ENCODE measurements at regions not wholly inside any gene's neighbourhood (a gene's known extent, or its start where the extent isn't known, plus 50 kb on each side); places are given as distances from the start of the nearest gene placed in this dataset.

DNA sequence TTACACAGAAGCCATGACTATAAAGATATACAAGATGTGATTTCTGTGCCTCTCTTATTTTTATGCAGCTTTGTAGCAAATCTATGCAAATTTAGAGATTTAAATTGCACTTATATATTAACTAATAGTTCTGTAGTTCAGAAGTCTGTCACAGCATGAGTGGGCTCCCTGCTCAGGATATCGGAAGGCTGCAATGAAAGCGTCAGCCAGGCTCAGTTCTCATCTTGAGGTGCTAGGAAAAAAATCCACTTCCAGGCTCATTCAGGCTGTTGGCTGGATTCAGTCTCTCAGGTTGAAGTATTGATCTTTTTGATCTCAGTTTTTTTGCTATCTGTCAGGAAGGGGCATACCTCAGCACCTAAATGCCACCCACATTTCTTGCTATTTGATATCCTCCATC is 487.4 kb upstream of the DEPDC1 start:
- Histone ChIP-seq H3K4me1 (ENCODE audit: control insufficient read depth in 1 of 2, insufficient read depth in 2 of 2, low read length in 2 of 2) (no peaks in the 10 kb centered on the region), H3K79me2 (ENCODE audit: control insufficient read depth, insufficient read depth, low read length, poor library complexity) (no peaks in the 10 kb centered on the region), H2BK5ac (ENCODE audit: low read depth, low read length, poor library complexity) (no peak overlapping the region), H3K4ac (ENCODE audit: low read depth, low read length) (no peak overlapping the region), H3K9me3 (ENCODE audit: insufficient read depth, low read depth, low read length) (no peaks in the 10 kb centered on the region), H3K79me1 (ENCODE audit: low read length) (no peaks in the 10 kb centered on the region), H2BK120ac (ENCODE audit: insufficient read depth, low read length, poor library complexity) (no peak overlapping the region), H4K91ac (ENCODE audit: low read depth, low read length) (no peak overlapping the region), H2AK5ac (ENCODE audit: low read length) (no peak overlapping the region), H4K8ac (ENCODE audit: low read depth, low read length) (no peak overlapping the region), H3K36me3 (ENCODE audit: control insufficient read depth in 1 of 2, insufficient read depth in 2 of 2, low read length in 2 of 2) (no peaks in the 10 kb centered on the region), H2AFZ (ENCODE audit: insufficient read depth, low read length, poor library complexity) (no peak overlapping the region), H3K27me3 (ENCODE audit: insufficient read depth, low read length) (no peaks in the 10 kb centered on the region), H3K18ac (ENCODE audit: low read length) (no peak overlapping the region), H4K12ac (ENCODE audit: low read depth, low read length) (no peak overlapping the region), H3K4me2 (ENCODE audit: low read length) (no peak overlapping the region), H3K27ac (ENCODE audit: low read depth, low read length) (no peak overlapping the region), H3K14ac (ENCODE audit: low read length) (no peak overlapping the region), H3K23ac (ENCODE audit: low read length) (no peak overlapping the region), H3K9ac (ENCODE audit: low read length) (no peak overlapping the region), H3K4me3 (ENCODE audit: low read depth, low read length) (no peak overlapping the region), H2BK12ac (ENCODE audit: low read length) (no peak overlapping the region)
- DNase-seq: no peak
- no CpG with 5 or more reads among the region's 2 CpGs for WGBS (ENCODE audit: extremely low coverage, insufficient coverage, insufficient read length)

- no peaks in the 10 kb centered on the region for H3K79me2 ChIP-seq (ENCODE audit: control insufficient read depth, insufficient read depth, low read length, poor library complexity)
- H3K79me1 ChIP-seq (ENCODE audit: low read length): no peaks in the 10 kb centered on the region
- no peak overlapping the region for H4K91ac ChIP-seq (ENCODE audit: low read depth, low read length)
- no peak overlapping the region for H3K23ac ChIP-seq (ENCODE audit: low read length)
- no peak overlapping the region for H3K18ac ChIP-seq (ENCODE audit: low read length)
- H3K4me1 ChIP-seq (ENCODE audit: control insufficient read depth in 1 of 2, insufficient read depth in 2 of 2, low read length in 2 of 2): no peaks in the 10 kb centered on the region
- no peak overlapping the region for H3K9ac ChIP-seq (ENCODE audit: low read length)
- no peak overlapping the region for H3K4me3 ChIP-seq (ENCODE audit: low read depth, low read length)
- no peaks in the 10 kb centered on the region for H3K36me3 ChIP-seq (ENCODE audit: control insufficient read depth in 1 of 2, insufficient read depth in 2 of 2, low read length in 2 of 2)
- H2BK12ac ChIP-seq (ENCODE audit: low read length): no peak overlapping the region
- no peaks in the 10 kb centered on the region for H3K27me3 ChIP-seq (ENCODE audit: insufficient read depth, low read length)
- no peak overlapping the region for H2AK5ac ChIP-seq (ENCODE audit: low read length)
- no peak overlapping the region for H3K4ac ChIP-seq (ENCODE audit: low read depth, low read length)
- peak; percentile 75 to 76 for DNase-seq
- no peak overlapping the region for H2BK5ac ChIP-seq (ENCODE audit: low read depth, low read length, poor library complexity)
- H3K9me3 ChIP-seq (ENCODE audit: insufficient read depth, low read depth, low read length): no peaks in the 10 kb centered on the region
- H3K4me2 ChIP-seq (ENCODE audit: low read length): no peak overlapping the region
- H4K8ac ChIP-seq (ENCODE audit: low read depth, low read length): no peak overlapping the region
- no peak overlapping the region for H3K27ac ChIP-seq (ENCODE audit: low read depth, low read length)
- H2BK120ac ChIP-seq (ENCODE audit: insufficient read depth, low read length, poor library complexity): no peak overlapping the region
- no peak overlapping the region for H4K12ac ChIP-seq (ENCODE audit: low read depth, low read length)
- no peak overlapping the region for H3K14ac ChIP-seq (ENCODE audit: low read length)
- H2AFZ ChIP-seq (ENCODE audit: insufficient read depth, low read length, poor library complexity): no peak overlapping the region
- no CpG with 5 or more reads among the region's 4 CpGs for WGBS (ENCODE audit: extremely low coverage, insufficient coverage, insufficient read length)
These were observed 497.2 kb upstream of the DEPDC1 start for GRCh38 chr1:68994096-68994495.

DNA sequence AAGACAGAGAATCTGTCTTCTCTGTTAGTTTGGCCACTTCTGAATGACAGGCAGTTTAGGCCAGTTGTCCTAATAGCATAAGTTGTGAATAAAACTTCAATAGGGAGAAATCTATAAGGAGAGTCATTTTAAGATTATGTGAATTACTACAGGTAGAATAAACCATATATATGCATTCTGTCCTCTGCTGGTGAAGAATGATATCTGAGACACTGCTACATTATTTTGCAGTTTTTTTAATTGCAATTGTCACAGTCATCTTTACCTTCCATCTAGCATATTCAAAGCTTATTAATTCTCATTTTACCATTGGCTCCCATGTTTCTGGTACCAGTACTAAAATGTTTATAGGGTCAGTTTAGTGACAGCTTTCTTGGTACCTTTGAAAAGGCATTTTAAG is 519.6 kb upstream of the DEPDC1 start:
- Histone ChIP-seq H3K23ac (ENCODE audit: low read length) (no peak overlapping the region), H3K9ac (ENCODE audit: low read length) (no peak overlapping the region), H3K4me2 (ENCODE audit: low read length) (no peak overlapping the region), H3K9me3 (ENCODE audit: insufficient read depth, low read depth, low read length) (no peaks in the 10 kb centered on the region), H2BK5ac (ENCODE audit: low read depth, low read length, poor library complexity) (no peak overlapping the region), H2BK120ac (ENCODE audit: insufficient read depth, low read length, poor library complexity) (no peak overlapping the region), H4K8ac (ENCODE audit: low read depth, low read length) (no peak overlapping the region), H3K79me2 (ENCODE audit: control insufficient read depth, insufficient read depth, low read length, poor library complexity) (no peaks in the 10 kb centered on the region), H3K4ac (ENCODE audit: low read depth, low read length) (no peak overlapping the region), H3K4me1 (ENCODE audit: control insufficient read depth in 1 of 2, insufficient read depth in 2 of 2, low read length in 2 of 2) (no peaks in the 10 kb centered on the region), H2AFZ (ENCODE audit: insufficient read depth, low read length, poor library complexity) (no peak overlapping the region), H2AK5ac (ENCODE audit: low read length) (no peak overlapping the region), H3K79me1 (ENCODE audit: low read length) (no peaks in the 10 kb centered on the region), H2BK12ac (ENCODE audit: low read length) (no peak overlapping the region), H4K91ac (ENCODE audit: low read depth, low read length) (no peak overlapping the region), H3K27me3 (ENCODE audit: insufficient read depth, low read length) (no peaks in the 10 kb centered on the region), H3K18ac (ENCODE audit: low read length) (no peak overlapping the region), H3K36me3 (ENCODE audit: control insufficient read depth in 1 of 2, insufficient read depth in 2 of 2, low read length in 2 of 2) (no peaks in the 10 kb centered on the region), H4K12ac (ENCODE audit: low read depth, low read length) (no peak overlapping the region), H3K27ac (ENCODE audit: low read depth, low read length) (no peak overlapping the region), H3K14ac (ENCODE audit: low read length) (no peak overlapping the region), H3K4me3 (ENCODE audit: low read depth, low read length) (no peak overlapping the region)
- no peak for DNase-seq

- H4K12ac ChIP-seq (ENCODE audit: low read depth, low read length): no peak overlapping the region
- H3K23ac ChIP-seq (ENCODE audit: low read length): peak overlapping the region; percentile 64
- no peak overlapping the region for H3K9ac ChIP-seq (ENCODE audit: low read length)
- no peaks in the 10 kb centered on the region for H3K79me1 ChIP-seq (ENCODE audit: low read length)
- H3K4me1 ChIP-seq (ENCODE audit: control insufficient read depth in 1 of 2, insufficient read depth in 2 of 2, low read length in 2 of 2): no peaks in the 10 kb centered on the region
- H2BK5ac ChIP-seq (ENCODE audit: low read depth, low read length, poor library complexity): no peak overlapping the region
- no peak overlapping the region for H2BK12ac ChIP-seq (ENCODE audit: low read length)
- H3K4me2 ChIP-seq (ENCODE audit: low read length): no peak overlapping the region
- no peaks in the 10 kb centered on the region for H3K79me2 ChIP-seq (ENCODE audit: control insufficient read depth, insufficient read depth, low read length, poor library complexity)
- no CpG with 5 or more reads among the region's 3 CpGs for WGBS (ENCODE audit: extremely low coverage, insufficient coverage, insufficient read length)
- DNase-seq: no peak
- no peak overlapping the region for H3K4me3 ChIP-seq (ENCODE audit: low read depth, low read length)
- no peak overlapping the region for H4K91ac ChIP-seq (ENCODE audit: low read depth, low read length)
- H4K8ac ChIP-seq (ENCODE audit: low read depth, low read length): no peak overlapping the region
- no peak overlapping the region for H3K18ac ChIP-seq (ENCODE audit: low read length)
- H3K27ac ChIP-seq (ENCODE audit: low read depth, low read length): no peak overlapping the region
- H3K36me3 ChIP-seq (ENCODE audit: control insufficient read depth in 1 of 2, insufficient read depth in 2 of 2, low read length in 2 of 2): no peaks in the 10 kb centered on the region
- H3K27me3 ChIP-seq (ENCODE audit: insufficient read depth, low read length): no peaks in the 10 kb centered on the region
- peaks cover 2% of the 10 kb centered on the region for H3K9me3 ChIP-seq (ENCODE audit: insufficient read depth, low read depth, low read length)
- H2BK120ac ChIP-seq (ENCODE audit: insufficient read depth, low read length, poor library complexity): no peak overlapping the region
- no peak overlapping the region for H2AFZ ChIP-seq (ENCODE audit: insufficient read depth, low read length, poor library complexity)
- no peak overlapping the region for H2AK5ac ChIP-seq (ENCODE audit: low read length)
- no peak overlapping the region for H3K4ac ChIP-seq (ENCODE audit: low read depth, low read length)
- no peak overlapping the region for H3K14ac ChIP-seq (ENCODE audit: low read length)
These were observed 532.8 kb upstream of the DEPDC1 start for GRCh38 chr1:69029649-69030048.

- Histone ChIP-seq H3K4me1 (ENCODE audit: control insufficient read depth in 1 of 2, insufficient read depth in 2 of 2, low read length in 2 of 2) (no peaks in the 10 kb centered on the region), H3K9ac (ENCODE audit: low read length) (no peak overlapping the region), H3K14ac (ENCODE audit: low read length) (no peak overlapping the region), H2BK120ac (ENCODE audit: insufficient read depth, low read length, poor library complexity) (no peak overlapping the region), H3K23ac (ENCODE audit: low read length) (no peak overlapping the region), H3K27ac (ENCODE audit: low read depth, low read length) (no peak overlapping the region), H3K9me3 (ENCODE audit: insufficient read depth, low read depth, low read length) (peaks cover 2% of the 10 kb centered on the region), H2BK12ac (ENCODE audit: low read length) (no peak overlapping the region), H4K91ac (ENCODE audit: low read depth, low read length) (no peak overlapping the region), H3K79me2 (ENCODE audit: control insufficient read depth, insufficient read depth, low read length, poor library complexity) (no peaks in the 10 kb centered on the region), H3K36me3 (ENCODE audit: control insufficient read depth in 1 of 2, insufficient read depth in 2 of 2, low read length in 2 of 2) (no peaks in the 10 kb centered on the region), H3K79me1 (ENCODE audit: low read length) (no peaks in the 10 kb centered on the region), H3K4me2 (ENCODE audit: low read length) (no peak overlapping the region), H2AK5ac (ENCODE audit: low read length) (no peak overlapping the region), H3K18ac (ENCODE audit: low read length) (no peak overlapping the region), H3K27me3 (ENCODE audit: insufficient read depth, low read length) (no peaks in the 10 kb centered on the region), H2BK5ac (ENCODE audit: low read depth, low read length, poor library complexity) (no peak overlapping the region), H3K4ac (ENCODE audit: low read depth, low read length) (no peak overlapping the region), H3K4me3 (ENCODE audit: low read depth, low read length) (no peak overlapping the region), H2AFZ (ENCODE audit: insufficient read depth, low read length, poor library complexity) (no peak overlapping the region), H4K8ac (ENCODE audit: low read depth, low read length) (no peak overlapping the region), H4K12ac (ENCODE audit: low read depth, low read length) (no peak overlapping the region)
- no peak for DNase-seq
These were observed 529.3 kb upstream of the LRRC7 start for GRCh38 chr1:69038379-69038778.

Measured in trophoblast cell (in vitro differentiated cells and primary cell).